ENCODE measurements at regions not wholly inside any gene's neighbourhood (a gene's known extent, or its start where the extent isn't known, plus 50 kb on each side); places are given as distances from the start of the nearest gene placed in this dataset.

- no peak for TF ChIP-seq RCOR1 (IDR thresholded peaks at IDR 0.05; ENCODE audit: insufficient replicate concordance, low read length)
Observed at GRCh38 chr2:66693076-66693965, 258.4 kb downstream of the MEIS1 start (continued).

DNA sequence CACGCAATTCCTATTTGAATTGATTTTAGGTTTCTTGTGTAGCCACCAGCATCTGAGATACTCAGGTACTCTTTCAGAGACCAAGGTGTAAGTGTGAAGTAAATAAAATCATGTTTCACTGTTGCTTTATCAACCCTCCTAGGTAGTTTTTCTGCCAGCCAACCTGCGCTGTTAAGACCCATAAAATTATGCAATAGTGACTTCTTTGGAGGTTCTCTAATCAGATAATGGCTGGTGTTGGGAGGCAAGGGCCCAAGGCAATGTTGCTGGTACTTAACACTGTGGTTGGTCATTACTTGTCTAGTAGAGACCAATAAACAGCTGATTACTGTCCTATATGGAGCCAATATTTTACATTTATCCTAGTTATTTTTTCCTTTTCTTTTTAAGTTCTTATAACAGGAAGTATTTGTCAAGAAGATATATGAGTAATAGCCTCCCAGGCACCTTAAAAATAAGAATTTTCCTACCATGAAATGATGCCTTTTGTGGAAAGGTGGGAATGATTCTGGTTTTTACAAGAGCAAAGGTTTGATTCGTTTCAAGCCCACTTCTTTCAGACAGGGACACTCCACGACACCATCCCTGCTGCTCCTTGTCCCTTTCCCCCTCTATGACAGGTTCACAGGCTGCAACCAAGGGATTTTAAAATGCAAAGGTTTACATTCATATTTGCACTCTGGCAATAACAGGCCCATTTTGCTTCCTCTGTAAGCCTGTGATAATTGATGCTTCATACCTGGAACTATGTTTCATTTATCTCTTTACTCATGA lies 259.3 kb downstream of the MEIS1 start:
- in situ Hi-C loops (cut with MboI; ENCODE audit: low sequenced_read_pairs) (no loop called here), dilution Hi-C loops (cut with HindIII; ENCODE audit: low sequenced_read_pairs, unreplicated experiment) (no loop called here), intact Hi-C loops (cut with micrococcal nuclease) (loop anchor here (5.0 kb wide), 1 partner anchor 92 kb away; no protein-coding TSS in a partner anchor)
- Histone ChIP-seq H3K18ac (ENCODE audit: low read depth, low read length) (no peak overlapping the region), H3K36me3 (ENCODE audit: control insufficient read depth, insufficient read depth, low read length) (no peaks in the 10 kb centered on the region), H2BK5ac (ENCODE audit: low read depth, low read length, poor library complexity, severe bottlenecking) (no peak overlapping the region), H3K4me2 (ENCODE audit: low read depth, low read length) (no peak overlapping the region), H2BK120ac (ENCODE audit: low read depth, low read length) (no peak overlapping the region), H2AK9ac (replicated peaks; ENCODE audit: low read depth, low read length, poor library complexity) (no peak overlapping the region), H4K5ac (ENCODE audit: low read depth, low read length) (no peak overlapping the region), H4K20me1 (ENCODE audit: insufficient read depth, low read length) (no peaks in the 10 kb centered on the region), H3K4me1 (ENCODE audit: control insufficient read depth, insufficient read depth, low read length) (peaks cover 4% of the 10 kb centered on the region; the same call in 1 of the 2 replicates), H3K79me1 (ENCODE audit: low read depth in 1 of 2, low read length in 2 of 2) (no peaks in the 10 kb centered on the region), H3K23ac (ENCODE audit: low read depth, low read length) (no peak overlapping the region), H2BK20ac (ENCODE audit: low read depth, low read length) (no peak overlapping the region), H3K14ac (replicated peaks; ENCODE audit: low read depth, low read length) (no peak overlapping the region), H3K4ac (ENCODE audit: low read depth, low read length) (no peak overlapping the region), H3K27me3 (ENCODE audit: control insufficient read depth, insufficient read depth, low read length) (no peaks in the 10 kb centered on the region), H3K9ac (ENCODE audit: low read depth, low read length) (no peak overlapping the region), H2AK5ac (ENCODE audit: low read depth, low read length) (no peak overlapping the region), H2BK15ac (ENCODE audit: low read depth, low read length) (no peak overlapping the region), H3K9me1 (ENCODE audit: insufficient read depth, low read length) (no peaks in the 10 kb centered on the region), H4K8ac (ENCODE audit: low read depth in 2 of 2, low read length in 2 of 2) (no peak overlapping the region), H3K56ac (ENCODE audit: extremely low read depth, insufficient read depth, low read length) (no peak overlapping the region), H4K91ac (ENCODE audit: insufficient read depth, low read depth, low read length) (no peak overlapping the region), H2AFZ (replicated peaks; ENCODE audit: low read length, poor library complexity) (no peak overlapping the region), H3K4me3 (ENCODE audit: insufficient read depth, low read depth, low read length) (no peak overlapping the region), H3K9me3 (ENCODE audit: control insufficient read depth, insufficient read depth, low read length) (no peaks in the 10 kb centered on the region), H3K27ac (ENCODE audit: insufficient read depth, low read length) (no peak overlapping the region)
- TF ChIP-seq RFX5 (IDR thresholded peaks at IDR 0.05; ENCODE audit: low read depth, low read length) = no peak
- TF ChIP-seq BHLHE40 (IDR thresholded peaks at IDR 0.05; ENCODE audit: low read depth, low read length) = no peak
- TF ChIP-seq MXI1 (IDR thresholded peaks at IDR 0.05; ENCODE audit: borderline replicate concordance, low read depth, low read length) = no peak
- TF ChIP-seq MAFK (IDR thresholded peaks at IDR 0.05; ENCODE audit: low read depth, low read length) = no peak
- TF ChIP-seq CEBPB (IDR thresholded peaks at IDR 0.05; ENCODE audit: low read depth, low read length) = no peak
- TF ChIP-seq FOS (IDR thresholded peaks at IDR 0.05; ENCODE audit: low read depth, low read length) = no peak
- no peak for TF ChIP-seq RAD21 (IDR thresholded peaks at IDR 0.05; ENCODE audit: low read length)
- no peak for TF ChIP-seq CHD1 (IDR thresholded peaks at IDR 0.05; ENCODE audit: low read depth, low read length)
- TF ChIP-seq RCOR1 (IDR thresholded peaks at IDR 0.05; ENCODE audit: insufficient replicate concordance, low read length) = no peak
- DNase-seq = no peak
- POLR2A ChIA-PET (ENCODE audit: unreplicated experiment) = no interaction called here
- no peak for ATAC-seq (ENCODE audit: low read depth)
- CTCF ChIA-PET = no interaction called here
- no CpG with 5 or more reads among the region's 4 CpGs for WGBS, 2 experiments (ENCODE audit: extremely low coverage in 2 of 2, insufficient read length in 1 of 2)
- no TSS peak for BruUV-seq (replicated peaks)

All from IMR-90 (cell line).